Testis (tissue), 2 donors: ENCODE measurements at regions not wholly inside any gene's neighbourhood (a gene's known extent, or its start where the extent isn't known, plus 50 kb on each side); places are given as distances from the start of the nearest gene placed in this dataset.

Experiments used
- POLR2A ChIP-seq: fragments of 450-650 bp; IDR thresholded peaks from one replicate; pipeline ENCODE4 v1.6.1; 2017; ENCODE audit warnings: antibody characterized with exemption, mild to moderate bottlenecking, moderate library complexity
- TF ChIP-seq, protein P1 (sequence below), 3 experiments: fragments of 450-650 bp in 2 of 3; fragments of 200-600 bp in 1 of 3; sonication (generic) in 1 of 3; IDR thresholded peaks; one replicate each; pipeline ENCODE4 v1.5.1; 2016 to 2019; ENCODE audit warnings: antibody characterized with exemption in 3 of 3, mild to moderate bottlenecking in 2 of 3, moderate library complexity in 1 of 3

DNA sequence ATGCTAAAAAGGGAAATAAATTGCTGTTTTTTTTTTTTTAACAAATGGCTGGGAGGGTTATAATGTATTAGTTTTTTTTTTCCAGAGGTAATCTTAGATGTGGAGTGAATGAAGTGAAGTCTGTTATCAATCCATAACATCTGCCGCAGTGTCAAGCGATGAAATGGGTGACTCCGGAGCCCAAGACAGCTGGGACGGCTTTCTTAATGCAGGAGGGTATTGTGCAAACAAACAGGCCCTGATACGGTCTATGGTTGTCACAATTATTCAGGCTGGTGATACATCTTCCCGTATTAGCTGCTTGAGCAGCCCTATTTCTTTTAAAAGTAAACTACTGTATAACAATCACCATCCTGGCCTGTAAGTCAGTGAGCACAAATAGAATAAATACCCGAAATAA is 1231.2 kb downstream of the GATA3 start:
- TF ChIP-seq, protein P1, sequence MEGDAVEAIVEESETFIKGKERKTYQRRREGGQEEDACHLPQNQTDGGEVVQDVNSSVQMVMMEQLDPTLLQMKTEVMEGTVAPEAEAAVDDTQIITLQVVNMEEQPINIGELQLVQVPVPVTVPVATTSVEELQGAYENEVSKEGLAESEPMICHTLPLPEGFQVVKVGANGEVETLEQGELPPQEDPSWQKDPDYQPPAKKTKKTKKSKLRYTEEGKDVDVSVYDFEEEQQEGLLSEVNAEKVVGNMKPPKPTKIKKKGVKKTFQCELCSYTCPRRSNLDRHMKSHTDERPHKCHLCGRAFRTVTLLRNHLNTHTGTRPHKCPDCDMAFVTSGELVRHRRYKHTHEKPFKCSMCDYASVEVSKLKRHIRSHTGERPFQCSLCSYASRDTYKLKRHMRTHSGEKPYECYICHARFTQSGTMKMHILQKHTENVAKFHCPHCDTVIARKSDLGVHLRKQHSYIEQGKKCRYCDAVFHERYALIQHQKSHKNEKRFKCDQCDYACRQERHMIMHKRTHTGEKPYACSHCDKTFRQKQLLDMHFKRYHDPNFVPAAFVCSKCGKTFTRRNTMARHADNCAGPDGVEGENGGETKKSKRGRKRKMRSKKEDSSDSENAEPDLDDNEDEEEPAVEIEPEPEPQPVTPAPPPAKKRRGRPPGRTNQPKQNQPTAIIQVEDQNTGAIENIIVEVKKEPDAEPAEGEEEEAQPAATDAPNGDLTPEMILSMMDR (IDR thresholded peaks at IDR 0.05) = no peak
- no peak for TF ChIP-seq POLR2A
